ENCODE measurements at regions not wholly inside any gene's neighbourhood (a gene's known extent, or its start where the extent isn't known, plus 50 kb on each side); places are given as distances from the start of the nearest gene placed in this dataset.

- no peak for DNase-seq (ENCODE audit: extremely low read depth, low read depth, low spot score)
Measured at GRCh38 chr3:132267391-132267993, 49.7 kb upstream of the ACP3 start.
